HAP-1 (cell line): ENCODE measurements at regions not wholly inside any gene's neighbourhood (a gene's known extent, or its start where the extent isn't known, plus 50 kb on each side); places are given as distances from the start of the nearest gene placed in this dataset.
"Not testable (repeated sequence)": the region's sequence is repeated elsewhere in the genome, so short reads cannot be mapped to it uniquely, and the experiment has no call there.

ENCODE experiments used
- DNase-seq, 2 experiments: peaks; one replicate each; pipeline ENCODE4 v3.0.0-alpha.2; 2016 to 2020; ENCODE audit warnings: low spot score in 2 of 2
- H3K27me3 ChIP-seq: fragments of 250-450 bp; sonication (Bioruptor Pico); 2 replicates; pipeline ENCODE4 v1.5.1; 2020; ENCODE audit warnings: low read depth, mild to moderate bottlenecking, moderate library complexity
- H3K36me3 ChIP-seq: fragments of 250-450 bp; sonication (Bioruptor Pico); replicated peaks from 2 replicates; pipeline ENCODE4 v1.5.1; 2020; ENCODE audit warnings: mild to moderate bottlenecking
- H3K4me1 ChIP-seq: fragments of 250-450 bp; sonication (Bioruptor Pico); 2 replicates; pipeline ENCODE4 v1.5.1; 2020; ENCODE audit warnings: mild to moderate bottlenecking
- H3K4me3 ChIP-seq: fragments of 250-450 bp; sonication (Bioruptor Pico); 2 replicates; pipeline ENCODE4 v1.5.1; 2020; ENCODE audit warnings: mild to moderate bottlenecking, moderate library complexity
- H3K9me3 ChIP-seq: fragments of 250-450 bp; sonication (Bioruptor Pico); 2 replicates; pipeline ENCODE4 v1.5.1; 2020; ENCODE audit warnings: mild to moderate bottlenecking, moderate library complexity
- in situ Hi-C: fragments of 300-500 bp; cut with MboI; formaldehyde crosslinking; loops from 3 replicates; pipeline ENCODE4 v1.14.3; 2020; ENCODE audit warnings: low sequenced_read_pairs, inconsistent platforms, mixed read lengths

DNA sequence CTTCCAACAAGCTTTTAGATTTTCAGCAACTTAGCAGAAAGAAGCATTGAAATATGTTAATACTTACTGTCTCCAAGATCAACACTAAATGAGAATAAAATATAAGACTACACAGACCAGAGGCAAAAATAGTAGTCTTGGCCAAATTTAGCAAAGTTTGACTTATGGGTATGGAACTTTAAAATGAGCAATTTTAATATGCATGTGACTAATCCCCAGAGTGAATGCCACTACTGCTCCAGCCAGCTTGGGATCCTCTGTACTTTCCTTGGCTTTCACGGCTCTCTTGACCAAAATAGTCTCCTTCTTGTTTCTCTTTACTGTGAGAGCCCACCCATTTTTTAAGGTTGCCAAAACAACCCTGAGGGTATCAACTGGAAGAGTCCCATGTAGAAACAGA, 148.0 kb upstream of the GRIA1 start:
- no peak for DNase-seq
- Histone ChIP-seq H3K4me1 (no peaks in the 10 kb centered on the region), H3K27me3 (no peaks in the 10 kb centered on the region), H3K36me3 (no peaks in the 10 kb centered on the region), H3K9me3 (no peaks in the 10 kb centered on the region), H3K4me3 (no peak overlapping the region)
- in situ Hi-C loops = no loop called here

DNA sequence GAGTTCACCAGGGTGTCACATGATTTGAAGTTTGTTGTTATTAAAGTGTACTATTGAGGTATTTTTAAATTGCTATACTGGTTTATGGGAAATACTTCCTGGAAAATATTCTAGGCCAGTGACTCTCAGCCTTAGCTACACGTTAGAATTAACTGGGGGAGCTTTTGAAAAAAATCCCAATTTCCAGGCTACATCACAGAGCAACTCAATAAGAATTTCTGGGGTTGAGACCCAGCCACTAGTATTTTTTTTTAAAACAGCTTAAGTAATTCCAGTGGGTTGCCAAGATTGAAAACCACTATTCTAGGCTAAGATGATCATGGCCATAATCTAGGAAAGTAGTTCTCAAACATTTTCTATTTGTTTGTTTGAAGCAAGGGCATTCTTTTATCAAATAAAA, 142.9 kb upstream of the GRIA1 start:
- Histone ChIP-seq H3K27me3 (0 out of 2 replicates have a peak, but pooled peaks cover 3% of the 10 kb centered on the region), H3K4me3 (no peak overlapping the region), H3K4me1 (no peaks in the 10 kb centered on the region), H3K36me3 (no peaks in the 10 kb centered on the region), H3K9me3 (no peaks in the 10 kb centered on the region)
- DNase-seq = no peak
- in situ Hi-C loops = no loop called here

DNA sequence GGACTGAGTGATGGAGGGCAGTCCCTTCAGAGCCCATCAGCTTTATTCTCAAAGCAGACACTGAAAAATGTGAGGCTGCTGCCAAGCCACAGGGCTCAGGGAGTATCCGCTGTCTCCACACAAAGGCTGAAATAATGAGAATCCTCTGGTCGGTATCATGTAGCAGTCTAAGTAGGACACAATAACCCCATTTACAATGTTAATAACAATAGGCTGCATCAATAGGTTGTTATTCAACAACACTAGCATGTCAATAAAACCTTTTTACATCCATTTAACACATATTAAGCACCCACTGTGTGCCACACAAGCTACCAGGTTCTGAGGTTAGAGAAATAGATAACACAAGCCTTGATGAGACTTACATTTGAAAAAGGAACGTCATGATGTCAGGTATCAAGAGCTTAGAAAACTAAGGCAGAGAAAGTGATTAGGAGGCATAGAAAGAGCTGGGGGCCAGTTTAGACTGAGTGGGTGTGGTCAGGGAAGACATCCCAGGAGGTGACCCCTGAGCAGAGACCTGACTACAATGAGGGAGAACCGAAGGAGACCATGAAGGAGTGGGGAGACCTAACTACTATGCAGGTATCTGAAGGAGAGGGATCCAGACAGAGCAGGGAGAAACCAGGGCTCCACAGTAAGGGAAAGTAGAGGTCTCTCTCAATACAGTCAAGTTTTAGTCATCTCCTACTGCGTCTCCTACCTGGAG, 140.1 kb upstream of the GRIA1 start:
- in situ Hi-C loops = no loop called here
- no peak overlapping the region for H3K4me3 ChIP-seq
- no peaks in the 10 kb centered on the region for H3K4me1 ChIP-seq
- 0 out of 2 replicates have a peak, but pooled peaks cover 10% of the 10 kb centered on the region for H3K27me3 ChIP-seq
- no peaks in the 10 kb centered on the region for H3K9me3 ChIP-seq
- H3K36me3 ChIP-seq = no peaks in the 10 kb centered on the region
- peak in 1 of 2 experiments; percentile 9 for DNase-seq

DNA sequence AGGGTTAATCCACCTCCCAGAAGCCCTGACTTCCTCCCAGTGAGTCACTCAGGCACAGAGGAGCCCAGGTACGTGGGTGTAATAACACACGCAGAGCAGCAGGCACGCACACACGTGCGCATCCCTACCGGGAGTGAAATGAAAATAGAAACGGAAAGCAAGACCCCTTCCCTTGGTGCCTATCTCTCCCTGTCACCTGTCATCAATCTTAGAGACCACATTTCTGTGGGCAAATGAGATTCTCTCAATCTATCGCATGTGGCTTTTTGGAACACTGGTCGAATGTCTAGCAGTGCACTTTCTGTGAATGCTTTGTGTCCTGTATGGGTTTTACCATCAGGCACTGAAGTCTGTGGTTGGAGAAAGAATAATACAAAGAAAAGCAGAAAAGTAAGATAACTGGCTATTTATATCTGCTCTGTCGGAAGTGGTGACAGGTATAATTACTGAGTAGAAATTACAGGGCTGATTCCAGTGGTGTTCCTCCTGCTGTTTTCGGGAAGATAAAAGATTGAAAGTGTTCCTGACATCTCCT, 137.7 kb upstream of the GRIA1 start:
- in situ Hi-C loops = no loop called here
- Histone ChIP-seq H3K36me3 (no peaks in the 10 kb centered on the region), H3K9me3 (no peaks in the 10 kb centered on the region), H3K4me1 (no peaks in the 10 kb centered on the region), H3K4me3 (no peak overlapping the region), H3K27me3 (0 out of 2 replicates have a peak, but pooled peaks cover 10% of the 10 kb centered on the region)
- no peak for DNase-seq

DNA sequence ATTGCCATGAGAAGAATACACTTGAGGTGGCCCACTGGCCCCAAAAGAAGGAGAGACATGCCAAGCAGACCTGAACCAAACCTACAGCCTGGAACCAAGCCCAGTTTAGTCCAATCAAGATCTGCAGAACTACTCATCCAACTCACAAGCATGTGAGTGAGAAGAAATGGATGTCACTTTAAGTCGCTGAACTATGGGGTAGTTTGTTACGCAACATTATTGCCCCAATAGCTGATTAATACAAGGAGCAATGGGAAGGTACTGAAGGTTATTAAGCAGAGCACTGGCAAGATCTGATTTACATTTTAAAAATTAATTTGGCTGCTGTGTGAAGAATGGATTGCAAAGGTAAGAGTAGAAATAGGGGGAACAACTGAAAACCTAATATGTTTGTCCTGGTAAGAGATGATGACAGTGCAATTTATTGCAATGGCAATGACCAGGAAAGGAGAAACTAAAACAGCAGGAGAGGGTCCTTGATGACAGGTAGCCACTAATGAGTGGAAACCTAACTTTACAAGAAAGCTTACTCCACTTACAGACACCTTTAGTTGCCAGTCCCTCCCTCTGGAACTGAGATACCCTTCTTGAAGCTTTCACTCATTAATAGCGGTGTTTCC, 132.9 kb upstream of the GRIA1 start:
- no peaks in the 10 kb centered on the region for H3K4me1 ChIP-seq
- no peak for DNase-seq
- in situ Hi-C loops = no loop called here
- no peaks in the 10 kb centered on the region for H3K36me3 ChIP-seq
- H3K9me3 ChIP-seq = no peaks in the 10 kb centered on the region
- H3K4me3 ChIP-seq = no peak overlapping the region
- H3K27me3 ChIP-seq = 0 out of 2 replicates have a peak, but pooled peaks cover 7% of the 10 kb centered on the region

DNA sequence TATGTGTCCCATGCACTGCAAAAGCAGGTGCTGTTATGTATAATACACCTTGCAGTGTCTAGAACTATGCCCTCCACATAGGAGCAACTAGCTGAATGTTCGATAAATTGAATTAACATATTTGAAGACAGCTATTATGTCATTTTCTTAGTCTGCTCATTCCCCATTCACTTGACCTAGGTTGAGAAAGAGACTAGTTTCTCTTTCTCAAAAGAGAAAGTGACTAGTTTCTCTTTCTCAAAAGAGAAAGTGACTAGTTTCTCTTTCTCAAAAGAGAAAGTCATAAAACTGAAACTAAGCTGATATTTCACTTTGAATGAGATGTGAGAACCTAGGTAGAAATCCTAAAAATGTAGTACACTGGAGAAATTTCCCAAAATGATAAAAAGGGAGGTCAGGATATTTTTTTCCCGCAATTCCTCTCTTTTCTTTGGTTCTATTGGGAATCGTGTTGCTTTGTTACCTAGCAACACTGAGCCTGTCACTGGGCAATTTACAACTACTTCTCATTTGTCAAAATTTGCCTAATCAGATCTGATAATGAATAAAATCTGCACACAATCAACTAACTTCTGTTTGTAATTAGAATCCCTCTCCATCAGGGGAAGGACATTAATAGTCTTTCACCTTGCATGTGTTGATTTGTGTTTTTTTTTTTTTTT, 132.0 kb upstream of the GRIA1 start:
- in situ Hi-C loops = no loop called here
- no peak for DNase-seq
- H3K4me3 ChIP-seq = no peak overlapping the region

DNA sequence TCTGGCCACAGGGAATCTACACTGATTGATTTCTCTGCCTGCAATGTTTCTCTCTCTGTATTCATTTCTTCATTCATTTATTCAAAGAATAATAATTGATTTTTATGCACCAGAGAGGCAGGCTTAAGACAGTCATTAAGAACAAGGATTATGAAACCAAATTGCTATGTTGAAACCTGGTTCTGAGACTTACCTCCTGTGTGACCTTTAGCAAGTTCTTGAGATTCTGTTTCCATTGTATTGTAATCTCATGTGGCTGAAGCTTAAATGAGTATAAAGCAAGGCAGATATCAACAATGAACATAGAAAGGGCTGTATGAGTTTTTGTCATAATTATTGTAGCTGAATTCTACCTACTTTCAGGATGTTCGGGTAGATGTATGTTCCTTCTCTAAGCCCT, 129.6 kb upstream of the GRIA1 start:
- DNase-seq = no peak
- Histone ChIP-seq H3K9me3 (no peaks in the 10 kb centered on the region), H3K4me3 (no peak overlapping the region), H3K27me3 (no peaks in the 10 kb centered on the region), H3K36me3 (no peaks in the 10 kb centered on the region), H3K4me1 (no peaks in the 10 kb centered on the region)
- in situ Hi-C loops = no loop called here

More for the DNA sequence above, 132.0 kb upstream of the GRIA1 start:
- Histone ChIP-seq H3K27me3 (no peaks in the 10 kb centered on the region), H3K36me3 (no peaks in the 10 kb centered on the region), H3K4me1 (no peaks in the 10 kb centered on the region), H3K9me3 (no peaks in the 10 kb centered on the region)

DNA sequence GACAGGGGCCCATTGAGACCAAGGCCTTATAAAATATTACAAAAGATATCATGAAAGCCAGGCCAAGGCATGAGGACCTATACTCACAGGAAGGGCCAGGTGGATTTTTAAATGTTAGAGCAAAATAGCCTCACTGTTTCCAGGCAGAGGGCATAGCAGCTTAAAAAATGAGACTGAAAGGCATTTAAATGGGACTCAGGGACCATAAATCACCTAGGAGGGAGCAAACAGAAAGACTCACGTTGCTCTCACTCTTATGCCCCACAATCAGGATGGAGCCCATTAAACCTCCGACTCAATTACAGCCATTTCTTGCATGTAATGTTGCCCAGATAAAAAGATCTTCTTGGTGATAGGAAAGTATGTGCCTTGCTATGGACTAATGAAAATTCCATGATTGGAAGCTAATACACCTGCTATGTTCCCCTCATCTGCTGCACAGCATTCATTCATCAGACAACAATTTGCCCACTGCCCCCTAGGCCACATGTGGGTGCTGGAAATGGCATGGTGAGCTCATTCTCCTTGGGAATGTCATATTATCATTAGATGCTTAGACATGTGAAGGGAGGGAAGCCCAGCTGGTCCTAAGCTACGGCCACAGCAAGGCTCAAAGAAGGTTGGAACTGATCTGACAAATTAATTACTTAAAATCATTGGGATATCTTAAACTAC, 128.6 kb upstream of the GRIA1 start:
- Histone ChIP-seq H3K27me3 (no peaks in the 10 kb centered on the region), H3K4me1 (no peaks in the 10 kb centered on the region), H3K36me3 (no peaks in the 10 kb centered on the region), H3K4me3 (no peak overlapping the region), H3K9me3 (no peaks in the 10 kb centered on the region)
- in situ Hi-C loops = no loop called here
- no peak for DNase-seq

DNA sequence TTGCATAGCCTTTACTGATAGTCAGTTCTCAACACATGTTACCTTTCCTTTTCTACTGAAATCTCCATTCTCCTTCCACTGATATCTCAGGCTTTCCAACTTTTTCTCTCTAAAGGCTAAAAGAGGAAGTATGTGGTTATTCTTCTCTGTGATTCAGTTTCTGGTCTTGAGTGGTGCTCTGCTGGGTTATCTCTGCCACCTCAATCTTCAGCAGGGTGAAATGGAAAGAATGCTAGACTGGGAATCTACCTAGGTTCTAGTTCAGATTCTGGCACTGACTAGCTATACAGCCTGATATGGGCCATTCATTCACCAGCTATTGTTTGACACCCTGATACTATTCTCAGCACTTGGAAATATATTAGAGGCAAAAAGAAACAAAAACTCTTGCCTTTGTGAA, 124.9 kb upstream of the GRIA1 start:
- no peaks in the 10 kb centered on the region for H3K36me3 ChIP-seq

DNA sequence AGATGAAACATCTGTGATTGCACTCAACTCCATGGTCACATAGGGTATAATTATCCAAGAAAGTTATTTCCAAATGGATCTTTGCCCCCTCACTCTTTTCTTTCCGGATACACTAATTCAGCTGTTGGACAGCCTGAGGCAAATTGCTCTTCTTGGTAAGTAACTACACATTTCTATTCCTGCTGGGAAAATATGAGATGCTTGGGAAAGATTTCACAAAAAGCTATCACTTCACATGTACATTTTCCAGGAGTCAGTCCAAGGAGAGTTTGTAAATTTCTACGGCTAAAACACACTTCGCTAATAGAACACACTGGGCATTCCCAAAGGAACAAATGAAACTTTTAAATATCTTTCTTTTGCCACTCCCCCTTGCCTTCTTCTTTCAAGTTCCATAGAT, 123.0 kb upstream of the GRIA1 start:
- DNase-seq = no peak
- in situ Hi-C loops = no loop called here

More for the DNA sequence above, 124.9 kb upstream of the GRIA1 start:
- in situ Hi-C loops = no loop called here
- H3K4me3 ChIP-seq = no peak overlapping the region
- no peak for DNase-seq
- H3K27me3 ChIP-seq = no peaks in the 10 kb centered on the region
- no peaks in the 10 kb centered on the region for H3K9me3 ChIP-seq
- H3K4me1 ChIP-seq = no peaks in the 10 kb centered on the region

DNA sequence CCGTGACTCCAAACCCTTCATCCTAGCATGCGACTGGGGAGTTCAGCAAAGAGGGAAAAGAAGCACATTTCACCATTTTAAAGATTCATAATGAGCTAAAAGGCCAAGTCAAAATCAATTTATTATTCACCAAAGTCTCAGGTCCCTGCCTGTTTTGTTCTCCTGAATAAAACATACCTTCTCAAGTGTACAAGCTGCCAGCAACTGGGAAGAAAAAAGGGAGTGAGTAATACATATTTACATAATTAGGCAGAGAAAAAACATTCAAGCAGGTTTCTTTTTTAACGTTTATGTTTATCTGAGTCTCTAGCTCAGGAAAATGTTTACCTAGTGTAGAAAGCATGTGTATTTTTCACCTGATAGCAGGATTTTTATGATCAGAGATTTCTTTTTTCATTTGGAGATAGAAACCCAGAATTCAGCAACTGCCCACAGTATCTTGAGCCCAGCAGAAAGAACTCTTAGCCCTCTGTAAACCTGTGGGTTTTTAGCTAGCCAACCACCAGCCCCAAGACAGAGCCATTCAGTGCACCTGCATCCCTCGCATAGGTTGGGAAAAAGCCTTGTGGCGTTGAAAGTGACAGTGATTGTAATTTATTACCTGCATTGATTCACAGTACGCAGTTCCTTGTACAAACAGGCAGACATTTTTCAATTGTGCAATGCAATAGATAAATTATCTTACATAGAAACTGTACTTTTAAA, 117.9 kb upstream of the GRIA1 start:
- Histone ChIP-seq H3K4me3 (no peak overlapping the region), H3K27me3 (no peaks in the 10 kb centered on the region), H3K36me3 (no peaks in the 10 kb centered on the region), H3K4me1 (no peaks in the 10 kb centered on the region), H3K9me3 (no peaks in the 10 kb centered on the region)
- DNase-seq = no peak
- in situ Hi-C loops = no loop called here

More for the DNA sequence above, 123.0 kb upstream of the GRIA1 start:
- no peak overlapping the region for H3K4me3 ChIP-seq
- no peaks in the 10 kb centered on the region for H3K4me1 ChIP-seq
- H3K36me3 ChIP-seq = no peaks in the 10 kb centered on the region
- no peaks in the 10 kb centered on the region for H3K9me3 ChIP-seq
- H3K27me3 ChIP-seq = no peaks in the 10 kb centered on the region

DNA sequence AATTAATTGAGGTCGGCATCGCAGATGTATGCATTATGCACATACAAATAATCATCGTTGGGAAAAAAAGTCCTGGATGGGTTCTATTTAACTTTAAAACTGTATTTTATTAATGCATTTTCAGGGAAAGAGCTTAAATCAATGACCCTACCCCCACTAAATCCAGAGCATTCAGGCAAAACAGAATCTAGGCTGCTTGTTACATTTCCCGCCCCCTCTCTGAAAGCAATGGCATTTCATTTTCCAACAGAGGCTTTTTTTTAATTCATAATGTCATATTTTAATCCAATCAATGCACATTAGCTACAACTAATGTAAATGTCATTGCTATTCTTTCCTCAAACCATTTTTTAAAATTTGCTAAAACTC, 117.4 kb upstream of the GRIA1 start:
- Histone ChIP-seq H3K9me3 (no peaks in the 10 kb centered on the region), H3K4me1 (no peaks in the 10 kb centered on the region), H3K27me3 (no peaks in the 10 kb centered on the region), H3K4me3 (no peak overlapping the region), H3K36me3 (no peaks in the 10 kb centered on the region)
- in situ Hi-C loops = no loop called here
- no peak for DNase-seq

DNA sequence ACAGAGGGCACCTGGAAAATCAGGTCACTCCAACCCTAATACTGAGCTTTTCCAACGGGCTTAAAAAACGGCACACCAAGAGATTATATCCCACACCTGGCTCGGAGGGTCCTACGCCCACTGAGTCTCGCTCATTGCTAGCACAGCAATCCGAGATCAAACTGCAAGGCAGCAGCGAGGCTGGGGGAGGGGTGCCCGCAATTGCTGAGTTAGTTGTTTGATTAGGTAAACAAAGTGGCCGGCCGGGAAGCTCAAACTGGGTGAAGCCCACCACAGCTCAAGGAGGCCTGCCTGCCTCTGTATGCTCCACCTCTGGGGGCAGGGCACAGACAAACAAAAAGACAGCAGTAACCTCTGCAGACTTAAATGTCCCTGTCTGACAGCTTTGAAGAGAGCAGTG, 108.8 kb upstream of the GRIA1 start:
- in situ Hi-C loops = not testable (repeated sequence)

More for the DNA sequence above, 108.8 kb upstream of the GRIA1 start:
- H3K27me3 ChIP-seq, H3K36me3 ChIP-seq, DNase-seq, H3K4me1 ChIP-seq, H3K9me3 ChIP-seq, H3K4me3 ChIP-seq: not testable (repeated sequence)
